ENCODE measurements at regions not wholly inside any gene's neighbourhood (a gene's known extent, or its start where the extent isn't known, plus 50 kb on each side); places are given as distances from the start of the nearest gene placed in this dataset.

- H3K36me3 ChIP-seq (ENCODE audit: low read depth): no peaks in the 10 kb centered on the region
- H3K9me3 ChIP-seq: peaks cover 3% of the 10 kb centered on the region
- TF ChIP-seq, protein P1, sequence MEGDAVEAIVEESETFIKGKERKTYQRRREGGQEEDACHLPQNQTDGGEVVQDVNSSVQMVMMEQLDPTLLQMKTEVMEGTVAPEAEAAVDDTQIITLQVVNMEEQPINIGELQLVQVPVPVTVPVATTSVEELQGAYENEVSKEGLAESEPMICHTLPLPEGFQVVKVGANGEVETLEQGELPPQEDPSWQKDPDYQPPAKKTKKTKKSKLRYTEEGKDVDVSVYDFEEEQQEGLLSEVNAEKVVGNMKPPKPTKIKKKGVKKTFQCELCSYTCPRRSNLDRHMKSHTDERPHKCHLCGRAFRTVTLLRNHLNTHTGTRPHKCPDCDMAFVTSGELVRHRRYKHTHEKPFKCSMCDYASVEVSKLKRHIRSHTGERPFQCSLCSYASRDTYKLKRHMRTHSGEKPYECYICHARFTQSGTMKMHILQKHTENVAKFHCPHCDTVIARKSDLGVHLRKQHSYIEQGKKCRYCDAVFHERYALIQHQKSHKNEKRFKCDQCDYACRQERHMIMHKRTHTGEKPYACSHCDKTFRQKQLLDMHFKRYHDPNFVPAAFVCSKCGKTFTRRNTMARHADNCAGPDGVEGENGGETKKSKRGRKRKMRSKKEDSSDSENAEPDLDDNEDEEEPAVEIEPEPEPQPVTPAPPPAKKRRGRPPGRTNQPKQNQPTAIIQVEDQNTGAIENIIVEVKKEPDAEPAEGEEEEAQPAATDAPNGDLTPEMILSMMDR (IDR thresholded peaks at IDR 0.05): no peak
- intact Hi-C loops (cut with DNase I, micrococcal nuclease): no loop called here
- no peak for DNase-seq
- H3K4me1 ChIP-seq (ENCODE audit: low read depth): no peaks in the 10 kb centered on the region
- ATAC-seq: no peak
- no peak overlapping the region for H3K4me3 ChIP-seq
Measured at GRCh38 chr12:90485560-90485959, 469.4 kb downstream of the CCER1 start.

DNA sequence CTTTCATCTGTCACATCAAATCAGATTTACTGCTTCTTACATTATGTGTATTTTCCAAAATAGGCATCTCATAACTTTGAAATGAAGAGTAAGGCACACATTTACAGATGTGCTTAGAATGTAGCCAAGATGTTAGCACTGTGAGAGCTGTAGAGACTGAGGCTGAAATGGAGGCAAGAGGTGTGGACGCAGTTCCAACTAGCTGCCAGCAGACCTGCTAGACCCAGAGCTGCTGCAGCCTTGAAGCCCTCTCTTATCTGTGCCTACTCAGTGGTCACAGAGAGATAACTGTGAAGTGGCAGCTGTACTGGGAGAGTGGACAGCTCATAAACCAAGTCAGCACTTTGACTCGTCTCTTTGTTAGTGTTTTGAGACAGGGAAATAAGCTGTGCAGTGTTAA lies 470.9 kb downstream of the CCER1 start:
- intact Hi-C loops (cut with DNase I, micrococcal nuclease): no loop called here
- DNase-seq (no peak), ATAC-seq (no peak)
- no peaks in the 10 kb centered on the region for H3K9me3 ChIP-seq
- no peaks in the 10 kb centered on the region for H3K4me1 ChIP-seq (ENCODE audit: low read depth)
- no peaks in the 10 kb centered on the region for H3K36me3 ChIP-seq (ENCODE audit: low read depth)
- H3K4me3 ChIP-seq: no peak overlapping the region
- TF ChIP-seq, protein P1 (IDR thresholded peaks at IDR 0.05): no peak

DNA sequence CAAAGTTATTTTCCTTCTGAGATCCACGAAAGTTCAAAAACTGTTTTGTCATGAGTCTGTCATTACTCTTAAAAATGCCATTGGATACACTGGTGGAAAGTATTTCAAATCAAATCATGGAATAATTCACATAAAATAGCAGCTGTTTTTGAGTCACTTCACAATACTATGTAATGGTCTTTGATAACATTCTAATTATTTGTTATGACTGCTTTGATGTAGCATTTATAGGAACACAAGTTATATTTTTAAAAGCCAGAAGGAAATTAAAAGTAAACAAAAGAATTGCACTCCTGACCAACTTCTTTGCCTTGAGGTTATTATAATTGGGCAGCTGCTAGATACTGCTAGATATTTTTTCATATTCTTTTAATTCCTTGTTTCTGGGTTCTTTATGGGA lies 473.2 kb downstream of the CCER1 start:
- no peak overlapping the region for H3K4me3 ChIP-seq
- DNase-seq (no peak), ATAC-seq (no peak)
- intact Hi-C loops (cut with DNase I, micrococcal nuclease): no loop called here
- H3K9me3 ChIP-seq: no peaks in the 10 kb centered on the region
- H3K4me1 ChIP-seq (ENCODE audit: low read depth): no peaks in the 10 kb centered on the region
- TF ChIP-seq, protein P1 (IDR thresholded peaks at IDR 0.05): no peak
- no peaks in the 10 kb centered on the region for H3K36me3 ChIP-seq (ENCODE audit: low read depth)

GRCh38 chr12:90479237-90479636 lies 475.7 kb downstream of the CCER1 start:
- intact Hi-C loops (cut with DNase I, micrococcal nuclease): no loop called here
- Histone ChIP-seq H3K4me1 (ENCODE audit: low read depth) (no peaks in the 10 kb centered on the region), H3K36me3 (ENCODE audit: low read depth) (no peaks in the 10 kb centered on the region), H3K4me3 (no peak overlapping the region), H3K9me3 (no peaks in the 10 kb centered on the region)
- ATAC-seq: no peak
- DNase-seq: no peak
- TF ChIP-seq, protein P1 (IDR thresholded peaks at IDR 0.05): no peak

DNA sequence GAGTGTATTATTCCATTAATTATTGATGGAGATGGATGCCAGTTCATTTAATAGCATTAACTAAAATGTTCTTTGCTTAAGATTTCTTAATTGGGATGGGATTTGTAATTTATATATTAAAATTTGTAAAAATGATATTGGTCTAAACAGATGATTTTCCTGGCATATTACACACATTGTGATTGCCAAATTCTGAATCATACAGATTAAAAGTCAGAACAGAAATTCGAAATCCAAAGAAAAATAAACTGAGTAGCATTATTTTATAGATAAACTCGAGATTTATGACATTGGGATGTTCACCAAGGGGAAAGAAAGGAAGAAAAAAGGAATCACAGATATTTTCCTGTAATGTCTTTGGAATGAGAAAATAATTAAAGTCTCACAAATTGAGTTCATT lies 481.1 kb downstream of the CCER1 start:
- Histone ChIP-seq H3K4me3 (no peak overlapping the region), H3K9me3 (no peaks in the 10 kb centered on the region), H3K4me1 (ENCODE audit: low read depth) (no peaks in the 10 kb centered on the region), H3K36me3 (ENCODE audit: low read depth) (no peaks in the 10 kb centered on the region)
- ATAC-seq (no peak), DNase-seq (no peak)
- intact Hi-C loops (cut with DNase I, micrococcal nuclease): no loop called here
- TF ChIP-seq, protein P1 (IDR thresholded peaks at IDR 0.05): no peak

- DNase-seq (no peak), ATAC-seq (no peak)
- Histone ChIP-seq H3K9me3 (no peaks in the 10 kb centered on the region), H3K4me1 (ENCODE audit: low read depth) (no peaks in the 10 kb centered on the region), H3K4me3 (no peak overlapping the region), H3K36me3 (ENCODE audit: low read depth) (no peaks in the 10 kb centered on the region)
- intact Hi-C loops (cut with DNase I, micrococcal nuclease): no loop called here
- TF ChIP-seq, protein P1 (IDR thresholded peaks at IDR 0.05): no peak
Measured at GRCh38 chr12:90460681-90461080, 494.3 kb downstream of the CCER1 start.

All from mucosa of descending colon (tissue), 3 donors.